ENCODE measurements at regions not wholly inside any gene's neighbourhood (a gene's known extent, or its start where the extent isn't known, plus 50 kb on each side); places are given as distances from the start of the nearest gene placed in this dataset.
A peak's percentile ranks its signal among the peaks of the same experiment; 100 is the strongest.
"Not testable (repeated sequence)": the region's sequence is repeated elsewhere in the genome, so short reads cannot be mapped to it uniquely, and the experiment has no call there.

- DNase-seq = no peak
These were observed 194.9 kb downstream of the LRATD1 start for GRCh38 chr2:14827226-14828023.

DNA sequence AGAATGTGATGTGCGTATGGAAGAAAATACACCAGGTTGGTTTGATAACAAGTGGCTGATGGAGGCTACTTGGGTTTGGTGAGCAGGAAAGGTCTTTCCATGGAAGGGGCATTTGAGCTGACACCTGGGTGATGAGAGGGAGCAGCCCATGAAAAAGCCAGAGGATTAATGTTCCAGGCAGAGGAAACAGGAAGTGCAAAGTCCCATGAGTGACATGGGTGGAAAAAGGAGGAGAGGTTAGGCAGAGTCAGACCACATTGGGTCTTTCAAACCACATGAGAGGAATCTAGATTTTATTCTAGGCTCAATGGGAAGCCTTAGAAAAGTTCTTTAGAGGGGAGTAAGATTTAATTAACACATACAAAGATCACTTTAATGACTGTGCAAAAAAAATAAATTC, 195.7 kb downstream of the LRATD1 start:
- no peak for DNase-seq

DNA sequence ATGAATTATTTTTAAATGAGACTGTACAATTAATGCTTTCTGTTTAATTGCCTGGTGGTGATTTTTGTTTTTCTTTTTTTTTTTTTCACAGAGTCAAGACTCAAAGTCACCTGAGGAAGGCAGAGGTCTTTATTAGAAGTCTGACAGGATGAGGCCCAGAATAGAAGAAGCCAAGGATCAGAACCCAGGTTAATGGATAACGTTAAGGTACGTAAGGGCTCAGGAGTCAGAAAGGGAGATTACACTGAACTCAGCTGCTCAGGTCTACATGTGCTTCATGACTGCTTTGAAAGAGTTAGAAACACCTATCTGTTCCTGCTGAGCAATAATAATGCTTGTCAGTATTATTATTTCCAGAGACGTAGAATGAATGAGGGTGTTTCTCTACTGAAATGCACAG, 196.5 kb downstream of the LRATD1 start:
- DNase-seq = no peak

DNA sequence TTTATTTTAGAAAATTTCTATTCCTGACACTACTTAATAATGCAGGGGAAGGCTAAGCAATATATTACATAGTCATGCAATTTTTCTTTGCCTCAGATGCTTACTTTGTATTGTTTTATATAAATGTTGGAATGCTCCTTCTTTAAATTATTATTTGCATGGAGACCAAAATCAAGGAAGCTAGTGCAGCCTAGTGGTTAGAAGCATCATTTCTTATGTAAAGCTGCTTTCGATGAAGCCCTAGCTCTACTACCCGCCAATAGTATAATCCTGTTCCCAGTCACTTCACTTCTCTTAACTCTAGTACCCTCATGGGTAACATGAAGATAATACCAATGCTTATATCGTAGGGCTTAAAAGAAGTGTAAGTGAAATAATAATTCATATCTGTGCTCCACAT, 198.9 kb downstream of the LRATD1 start:
- no peak for DNase-seq

- no peak for DNase-seq
These were observed 211.1 kb downstream of the LRATD1 start for GRCh38 chr2:14843507-14844204.

- DNase-seq = no peak
These were observed 223.2 kb downstream of the LRATD1 start for GRCh38 chr2:14855751-14856150.

- DNase-seq = no peak
These were observed 228.7 kb downstream of the LRATD1 start for GRCh38 chr2:14861181-14861580.

- no peak for DNase-seq
These were observed 234.3 kb downstream of the LRATD1 start for GRCh38 chr2:14866736-14867352.

GRCh38 chr2:14867853-14868252, 235.3 kb downstream of the LRATD1 start:
- DNase-seq = no peak

DNA sequence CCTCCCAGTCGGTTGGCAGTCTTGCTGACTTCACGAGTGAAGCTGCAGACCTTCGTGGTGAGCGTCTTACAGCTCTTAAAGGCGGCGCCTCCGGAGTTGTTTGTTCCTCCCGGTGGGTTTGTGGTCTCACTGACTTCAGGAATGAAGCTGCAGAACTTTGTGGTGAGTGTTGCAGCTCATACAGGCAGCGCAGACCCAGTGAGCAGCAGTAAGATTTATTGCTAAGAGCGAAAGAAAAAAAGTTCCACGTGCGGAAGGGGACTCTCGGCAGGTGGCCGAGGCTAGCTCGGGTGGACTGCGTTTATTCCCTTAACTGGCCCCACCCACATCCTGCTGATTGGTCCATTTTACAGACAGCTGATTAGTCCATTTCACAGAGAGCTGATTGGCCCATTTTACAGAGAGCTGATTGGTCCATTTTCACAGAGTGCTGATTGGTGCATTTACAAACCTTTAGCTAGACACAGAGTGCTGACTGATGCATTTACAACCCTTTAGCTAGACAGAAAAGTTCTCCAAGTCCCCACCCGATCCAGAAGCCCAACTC, 240.3 kb downstream of the LRATD1 start:
- no peak for DNase-seq

GRCh38 chr2:14881651-14882327, 249.3 kb downstream of the LRATD1 start:
- DNase-seq = no peak

DNA sequence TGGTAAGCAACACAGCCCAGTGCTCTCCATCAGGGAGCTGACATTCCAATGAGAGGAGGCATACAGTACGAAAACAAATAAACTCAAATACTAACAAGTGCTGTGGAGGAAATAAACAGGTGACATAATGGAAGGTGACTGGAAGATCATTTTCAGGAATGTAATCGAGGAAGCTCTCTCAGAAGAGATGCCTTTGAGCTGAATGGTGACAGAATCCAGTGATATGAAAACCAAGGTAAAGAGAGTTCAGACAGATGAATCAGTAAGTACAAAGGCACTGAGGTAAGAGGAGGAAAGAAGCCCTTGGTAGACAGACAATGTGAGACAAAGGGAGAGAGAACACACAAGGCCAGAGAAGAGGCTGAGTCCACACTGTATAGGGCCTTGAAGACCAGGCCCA, 252.1 kb downstream of the LRATD1 start:
- DNase-seq = no peak

- DNase-seq = no peak
These were observed 259.0 kb downstream of the LRATD1 start for GRCh38 chr2:14891546-14891945.

- DNase-seq = peak in 1 of 51 donors; percentile 14
These were observed 264.0 kb downstream of the LRATD1 start for GRCh38 chr2:14896330-14897030.

- no peak for DNase-seq
These were observed 267.3 kb downstream of the LRATD1 start for GRCh38 chr2:14899621-14900414.

DNA sequence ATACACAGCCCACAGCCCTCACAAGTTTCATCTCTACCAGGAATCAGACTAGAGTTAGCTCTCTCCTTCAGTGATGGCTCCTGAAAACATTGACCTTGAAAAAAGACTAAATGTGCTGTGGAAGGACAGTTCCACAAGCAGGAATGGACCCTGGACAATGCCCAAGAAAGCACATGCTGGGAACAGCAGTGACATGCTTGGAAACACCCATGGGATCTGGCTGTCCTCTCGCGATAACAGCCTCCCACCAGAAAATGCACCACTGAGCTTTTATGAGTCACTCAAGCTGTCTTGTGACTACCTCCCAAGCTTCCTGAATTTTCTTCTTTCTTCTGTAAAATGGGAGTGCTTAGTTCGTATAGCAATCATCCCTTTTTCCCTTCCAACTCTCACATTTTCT, 269.2 kb downstream of the LRATD1 start:
- no peak for DNase-seq

DNA sequence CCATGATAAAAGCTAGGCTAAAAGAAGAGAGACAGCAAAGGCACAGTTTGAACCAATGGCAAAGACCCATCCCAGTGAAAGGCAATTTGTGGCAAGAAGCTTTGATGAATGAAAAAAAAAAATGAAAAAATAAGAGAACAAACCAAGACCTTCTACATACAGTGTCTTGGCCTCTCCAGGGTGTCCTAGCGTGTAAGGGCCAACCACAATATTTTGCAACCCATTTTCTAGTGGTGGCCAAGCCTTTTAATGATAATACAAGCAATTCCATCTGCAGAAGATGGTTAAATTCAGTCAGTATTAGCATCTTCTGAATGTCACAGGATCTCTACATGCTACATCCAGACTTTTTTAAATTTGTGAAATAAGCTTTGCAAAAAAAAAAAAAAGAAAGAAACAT, 270.4 kb downstream of the LRATD1 start:
- no peak for DNase-seq

DNA sequence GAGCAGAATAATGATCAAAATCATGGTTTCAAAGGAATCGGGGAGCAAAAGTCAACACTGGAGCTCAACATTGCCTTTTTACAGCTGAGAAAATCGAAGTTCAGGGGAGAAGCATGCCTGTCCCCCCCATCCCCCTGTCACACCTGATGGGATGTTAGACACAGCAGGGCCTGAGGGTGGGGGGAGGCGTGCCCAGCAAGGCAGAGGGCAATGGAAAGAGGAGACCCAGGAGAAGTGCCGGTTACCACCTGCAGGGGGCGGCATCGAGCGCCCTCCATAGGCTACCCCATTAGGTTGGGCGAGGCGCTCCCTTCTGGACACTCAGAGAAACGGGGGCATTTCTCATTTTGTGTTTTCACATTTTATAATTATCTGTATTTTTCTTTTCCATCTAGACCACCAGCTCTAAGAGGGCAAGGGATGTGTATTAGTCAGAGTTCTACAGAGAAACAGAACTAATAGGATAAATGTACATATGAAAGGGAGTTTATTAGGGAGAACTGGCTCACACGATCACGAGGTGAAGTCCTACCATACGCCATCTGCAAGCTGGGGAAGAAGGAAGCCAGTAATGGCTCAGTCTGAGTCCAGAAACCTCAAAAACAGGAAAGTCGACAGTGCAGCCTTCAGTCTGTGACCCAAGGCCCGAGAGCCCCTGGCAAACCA, 271.3 kb downstream of the LRATD1 start:
- DNase-seq = peak in 5 of 51 donors; percentile 1 to 16 (median 3)

DNA sequence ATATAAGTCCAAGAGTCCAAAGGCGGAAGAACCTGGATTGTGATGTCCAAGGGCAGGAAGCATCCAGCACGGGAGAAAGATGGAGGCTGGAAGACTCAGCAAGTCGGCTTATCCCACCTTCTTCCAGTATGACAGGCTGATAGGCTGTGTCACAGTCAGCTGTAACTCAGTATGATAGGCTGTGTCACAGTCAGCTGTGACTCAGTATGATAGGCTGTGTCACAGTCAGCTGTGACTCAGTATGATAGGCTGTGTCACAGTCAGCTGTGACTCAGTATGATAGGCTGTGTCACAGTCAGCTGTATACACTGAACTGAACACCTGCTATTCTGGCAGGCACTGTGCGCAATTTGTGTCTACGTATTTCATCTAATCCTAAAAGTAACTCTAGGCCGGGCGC, 271.9 kb downstream of the LRATD1 start:
- not testable (repeated sequence) for DNase-seq

DNA sequence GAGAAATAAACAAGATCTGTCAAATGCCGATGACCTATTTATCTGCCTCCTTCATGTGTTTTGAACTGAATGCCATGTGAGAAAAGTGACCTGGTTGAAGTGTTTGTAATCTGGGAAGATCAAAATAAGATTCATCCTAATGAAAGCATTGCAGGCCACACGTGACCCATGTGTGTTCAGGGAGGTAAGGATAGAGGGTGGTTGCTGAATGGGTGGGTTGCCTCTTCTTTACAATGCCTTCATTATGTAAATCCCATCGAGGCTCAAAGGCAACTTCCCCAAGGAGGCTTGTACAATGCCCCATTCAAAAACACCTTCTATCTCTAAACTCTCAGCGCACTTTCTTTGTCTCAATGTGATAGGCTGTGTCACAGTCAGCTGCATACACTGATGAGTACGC, 273.1 kb downstream of the LRATD1 start:
- no peak for DNase-seq
